H1 (cell line): ENCODE measurements at regions not wholly inside any gene's neighbourhood (a gene's known extent, or its start where the extent isn't known, plus 50 kb on each side); places are given as distances from the start of the nearest gene placed in this dataset.

Experiments
- CTCF ChIA-PET: fragments of 300-600 bp; sonication (Branson Sonifier 250); formaldehyde crosslinking; loops from one replicate; lab custom pipeline; 2021; ENCODE audit not compliant: partially characterized antibody; lab: Charles Lee
- POLR2A ChIA-PET: fragments of 300-600 bp; sonication (Branson Sonifier 250); formaldehyde crosslinking; loops from one replicate; lab custom pipeline; 2021; ENCODE audit warnings: inconsistent platforms; ENCODE audit not compliant: partially characterized antibody; lab: Charles Lee
- DNase-seq, 2 experiments: peaks; one replicate each; pipeline versions ENCODE4 v3.0.0 to v3.0.0-alpha.2; 2010 to 2022; ENCODE audit warnings: low spot score in 2 of 2, low read depth in 1 of 2, mixed read lengths in 1 of 2
- FAIRE-seq: peaks from 2 replicates; lab custom pipeline; 2011; peaks lifted over from hg19 to GRCh38; lab: Jason Lieb, UNC
- H2AFZ ChIP-seq: 2 replicates; pipeline ENCODE4 v1.8.1; 2012; ENCODE audit warnings: low read length, inconsistent platforms
- H2AK5ac ChIP-seq: 2 replicates; pipeline ENCODE4 v1.6.1; 2013; ENCODE audit warnings: low read depth, low read length
- H2BK120ac ChIP-seq: replicated peaks from 2 replicates; pipeline ENCODE3; 2013; ENCODE audit warnings: low read depth, low read length, inconsistent platforms
- H2BK12ac ChIP-seq: 2 replicates; pipeline ENCODE4 v1.6.1; 2013; ENCODE audit warnings: low read depth, low read length
- H2BK15ac ChIP-seq: 2 replicates; pipeline ENCODE4 v1.6.1; 2013; ENCODE audit warnings: low read length
- H2BK20ac ChIP-seq: 2 replicates; pipeline ENCODE4 v1.6.1; 2013; ENCODE audit warnings: low read length
- H2BK5ac ChIP-seq: 2 replicates; pipeline ENCODE4 v1.6.1; 2013; ENCODE audit warnings: low read depth, low read length
- H3K14ac ChIP-seq: 2 replicates; pipeline ENCODE4 v1.6.1; 2013; ENCODE audit warnings: inconsistent platforms; ENCODE audit not compliant: insufficient read length
- H3K18ac ChIP-seq: 2 replicates; pipeline ENCODE4 v1.6.1; 2013; ENCODE audit warnings: low read length; ENCODE audit errors: extremely low read depth
- H3K23ac ChIP-seq: 2 replicates; pipeline ENCODE4 v1.6.1; 2013; ENCODE audit warnings: inconsistent platforms; ENCODE audit not compliant: insufficient read length
- H3K23me2 ChIP-seq: 2 replicates; pipeline ENCODE4 v1.6.1; 2013; ENCODE audit warnings: low read depth, low read length
- H3K27ac ChIP-seq: 2 replicates; pipeline ENCODE4 v1.6.1; 2011; ENCODE audit warnings: low read depth, low read length, inconsistent platforms
- H3K27me3 ChIP-seq, 4 experiments: replicated peaks in 1 of 4; 1 replicate in 1 of 4; 2 replicates in 3 of 4; pipeline versions ENCODE4 v1.6.1 to v1.8.1; 2011 to 2013; ENCODE audit warnings: low read length in 3 of 4, mild to moderate bottlenecking in 3 of 4, inconsistent platforms in 2 of 4, mixed read lengths in 2 of 4, moderate library complexity in 1 of 4; ENCODE audit not compliant: control insufficient read depth in 3 of 4, insufficient read depth in 3 of 4; ENCODE audit errors: extremely low read depth in 1 of 4
- H3K36me3 ChIP-seq, 4 experiments: 2 replicates each; pipeline versions ENCODE4 v1.6.1 to v1.8.1; 2011 to 2013; ENCODE audit warnings: mild to moderate bottlenecking in 4 of 4, low read length in 3 of 4, moderate library complexity in 2 of 4, control low read depth in 1 of 4, inconsistent platforms in 1 of 4; ENCODE audit not compliant: insufficient read depth in 4 of 4, control insufficient read depth in 2 of 4
- H3K4ac ChIP-seq: replicated peaks from 2 replicates; pipeline ENCODE3; 2013; ENCODE audit warnings: low read length, low read depth, mixed read lengths, inconsistent platforms; ENCODE audit not compliant: insufficient read length
- H3K4me1 ChIP-seq, 4 experiments: replicated peaks in 1 of 4; 1 replicate in 1 of 4; 2 replicates in 3 of 4; pipeline versions ENCODE4 v1.6.1 to v1.8.1; 2011 to 2013; ENCODE audit warnings: low read length in 3 of 4, inconsistent platforms in 2 of 4, mixed read lengths in 1 of 4; ENCODE audit not compliant: insufficient read depth in 4 of 4, control insufficient read depth in 3 of 4
- H3K4me2 ChIP-seq, 2 experiments: 2 replicates each; pipeline versions ENCODE4 v1.6.1 to v1.8.1; 2011 to 2013; ENCODE audit warnings: low read depth in 2 of 2, low read length in 2 of 2, control low read depth in 1 of 2, inconsistent platforms in 1 of 2, mild to moderate bottlenecking in 1 of 2; ENCODE audit not compliant: insufficient read depth in 1 of 2
- H3K4me3 ChIP-seq, 4 experiments: fragments of 200-600, 300-600 bp in 1 of 4; sonication (generic), shearing (Covaris generic), sonication (Bioruptor Twin) in 1 of 4; 2 replicates each; pipeline versions ENCODE4 v1.5.1 to v1.8.1; 2011 to 2016; ENCODE audit warnings: low read length in 4 of 4, low read depth in 3 of 4, control low read depth in 2 of 4, inconsistent platforms in 2 of 4, mild to moderate bottlenecking in 2 of 4, mixed read lengths in 1 of 4, moderate library complexity in 1 of 4; ENCODE audit not compliant: insufficient read depth in 2 of 4; ENCODE audit errors: extremely low read depth in 1 of 4
- H3K56ac ChIP-seq: replicated peaks from 2 replicates; pipeline ENCODE3; 2013; ENCODE audit warnings: low read depth, mild to moderate bottlenecking, mixed read lengths, low read length, inconsistent platforms; ENCODE audit not compliant: insufficient read length
- H3K79me1 ChIP-seq: 2 replicates; pipeline ENCODE4 v1.6.1; 2013; ENCODE audit warnings: low read depth, low read length, control low read depth
- H3K79me2 ChIP-seq, 2 experiments: 2 replicates each; pipeline versions ENCODE4 v1.6.1 to v1.8.1; 2012 to 2013; ENCODE audit warnings: low read length in 2 of 2, mild to moderate bottlenecking in 2 of 2, inconsistent platforms in 1 of 2; ENCODE audit not compliant: insufficient read depth in 2 of 2, control insufficient read depth in 1 of 2
- H3K9ac ChIP-seq, 4 experiments: replicated peaks in 1 of 4; 1 replicate in 1 of 4; 2 replicates in 3 of 4; pipeline versions ENCODE4 v1.6.1 to v1.8.1; 2011 to 2013; ENCODE audit warnings: low read depth in 3 of 4, low read length in 3 of 4, control low read depth in 2 of 4, mild to moderate bottlenecking in 2 of 4, moderate library complexity in 2 of 4, inconsistent platforms in 1 of 4; ENCODE audit errors: extremely low read depth in 1 of 4
- H3K9me3 ChIP-seq, 2 experiments: 2 replicates each; pipeline versions ENCODE4 v1.6.1 to v1.8.1; 2012 to 2013; ENCODE audit warnings: mild to moderate bottlenecking in 2 of 2, moderate library complexity in 2 of 2, control low read depth in 1 of 2, inconsistent platforms in 1 of 2, low read depth in 1 of 2, low read length in 1 of 2, mixed read lengths in 1 of 2; ENCODE audit not compliant: insufficient read depth in 2 of 2
- H4K20me1 ChIP-seq, 2 experiments: replicated peaks in 1 of 2; 2 replicates each; pipeline versions ENCODE3 to v1.8.1; 2011 to 2013; ENCODE audit warnings: inconsistent platforms in 2 of 2, low read length in 2 of 2, mild to moderate bottlenecking in 1 of 2; ENCODE audit not compliant: insufficient read depth in 2 of 2, control insufficient read depth in 1 of 2
- H4K5ac ChIP-seq: 2 replicates; pipeline ENCODE4 v1.6.1; 2013; ENCODE audit warnings: low read length, low read depth, mixed read lengths, inconsistent platforms; ENCODE audit not compliant: insufficient read length
- H4K8ac ChIP-seq: 2 replicates; pipeline ENCODE4 v1.8.0; 2013; ENCODE audit warnings: mild to moderate bottlenecking, moderate library complexity, low read length, inconsistent platforms; ENCODE audit not compliant: insufficient read depth; ENCODE audit errors: extremely low read depth
- H4K91ac ChIP-seq: replicated peaks from 2 replicates; pipeline ENCODE3; 2013; ENCODE audit warnings: low read length, mixed read lengths, inconsistent platforms; ENCODE audit not compliant: insufficient read length
- ASH2L ChIP-seq: fragments of 200-600, 300-600 bp; sonication (generic); IDR thresholded peaks from one replicate; pipeline ENCODE4 v1.7.1; 2017; ENCODE audit warnings: low read length
- ATF3 ChIP-seq: IDR thresholded peaks from 2 replicates; pipeline ENCODE4 v1.6.1; 2011; ENCODE audit warnings: low read depth, mild to moderate bottlenecking, low read length; ENCODE audit not compliant: insufficient read depth
- CREB1 ChIP-seq: IDR thresholded peaks from 2 replicates; pipeline ENCODE4 v1.6.1; 2012; ENCODE audit warnings: inconsistent platforms
- NANOG ChIP-seq: IDR thresholded peaks from 2 replicates; pipeline ENCODE4 v1.6.1; 2011; ENCODE audit warnings: low read length, low read depth, mild to moderate bottlenecking, inconsistent platforms; ENCODE audit not compliant: insufficient read depth, poor library complexity, severe bottlenecking
- NRF1 ChIP-seq: IDR thresholded peaks from 2 replicates; pipeline ENCODE4 v1.6.1; 2011; ENCODE audit warnings: mild to moderate bottlenecking, low read depth, low read length, improper control_type of control experiment
- PHF8 ChIP-seq: fragments of 200-600 bp; sonication (generic); conservative IDR thresholded peaks from 2 replicates; pipeline ENCODE4 v1.7.1; 2012; ENCODE audit warnings: low read depth, mild to moderate bottlenecking, inconsistent platforms, low read length, moderate library complexity
- POLR2A ChIP-seq, 2 experiments: IDR thresholded peaks; 1 replicate in 1 of 2; 2 replicates in 1 of 2; pipeline ENCODE4 v1.6.1; 2011; ENCODE audit warnings: low read depth in 2 of 2, low read length in 2 of 2, mild to moderate bottlenecking in 2 of 2; ENCODE audit errors: control extremely low read depth in 1 of 2
- RAD21 ChIP-seq, 2 experiments: IDR thresholded peaks in 1 of 2; conservative IDR thresholded peaks in 1 of 2; 2 replicates each; pipeline ENCODE4 v1.6.1; 2011; ENCODE audit warnings: low read depth in 2 of 2, low read length in 2 of 2, improper control_type of control experiment in 1 of 2, inconsistent platforms in 1 of 2, mild to moderate bottlenecking in 1 of 2, moderate library complexity in 1 of 2
- SIX5 ChIP-seq: IDR thresholded peaks from 2 replicates; pipeline ENCODE4 v1.6.1; 2011; ENCODE audit warnings: mild to moderate bottlenecking, low read depth, low read length
- USF2 ChIP-seq: IDR thresholded peaks from 2 replicates; pipeline ENCODE4 v1.6.1; 2011; ENCODE audit warnings: low read length, improper control_type of control experiment
- YY1 ChIP-seq: IDR thresholded peaks from 2 replicates; pipeline ENCODE4 v1.6.1; 2011; ENCODE audit warnings: low read depth, mild to moderate bottlenecking, low read length
- WGBS, 2 experiments: shearing (Covaris generic) in 1 of 2; methylation state at CpG; one replicate each; pipeline versions ENCODE4 v1.1.6 to v1.1.7; 2013 to 2015; ENCODE audit warnings: low lambda C conversion rate in 2 of 2, mixed read lengths in 2 of 2, inconsistent platforms in 1 of 2, low coverage in 1 of 2, missing lambda C conversion rate in 1 of 2; ENCODE audit not compliant: insufficient replicate concordance in 2 of 2, insufficient coverage in 1 of 2, insufficient read length in 1 of 2; ENCODE audit errors: extremely low coverage in 1 of 2, missing lambda C conversion rate in 1 of 2; 5-methylcytosine and 5-hydroxymethylcytosine counted together

GRCh38 chr1:194118086-194118485 is 931.7 kb upstream of the B3GALT2 start:
- peak overlapping the region; percentile 83 for H2BK120ac ChIP-seq
- no peak overlapping the region for H3K14ac ChIP-seq
- no peak overlapping the region for H3K9ac ChIP-seq
- no peak overlapping the region for H2BK15ac ChIP-seq
- no peak overlapping the region for H3K4ac ChIP-seq
- no peaks in the 10 kb centered on the region for H3K23me2 ChIP-seq
- no peaks in the 10 kb centered on the region for H3K36me3 ChIP-seq
- H2AFZ ChIP-seq: peak overlapping the region; percentile 32
- WGBS, 2 experiments: 94% methylated on average over 20 of the region's 22 CpGs; no CpG with 5 or more reads in 1 of the 2 experiments
- H3K79me1 ChIP-seq: no peaks in the 10 kb centered on the region
- H3K4me2 ChIP-seq: no peak overlapping the region
- H4K91ac ChIP-seq: no peak overlapping the region
- no peak overlapping the region for H3K18ac ChIP-seq
- H4K5ac ChIP-seq: no peak overlapping the region
- no peak overlapping the region for H3K56ac ChIP-seq
- H3K79me2 ChIP-seq: no peaks in the 10 kb centered on the region
- no peak overlapping the region for H3K27ac ChIP-seq
- H3K23ac ChIP-seq: no peak overlapping the region
- 0 out of 2 replicates have a peak overlapping the region, but pooled peaks have one; percentile 52 for H2BK5ac ChIP-seq
- 0 out of 7 replicates have a peak, but pooled peaks cover 0 to 2% (median 0%) of the 10 kb centered on the region in 4 experiments for H3K4me1 ChIP-seq
- ChIA-PET CTCF (interaction anchor here (0.7 to 3.5 kb wide), 14 partner anchors 10 to 594 kb away, joined by 3 to 14 read pairs (median 4); no protein-coding TSS in a partner anchor), POLR2A (no interaction called here)
- DNase-seq (no peak), FAIRE-seq (no peak)
- 0 out of 2 replicates have a peak overlapping the region, but pooled peaks have one; percentile 35 for H4K8ac ChIP-seq
- no peak overlapping the region for H2BK12ac ChIP-seq
- H3K9me3 ChIP-seq: no peaks in the 10 kb centered on the region
- no peaks in the 10 kb centered on the region for H4K20me1 ChIP-seq
- H3K27me3 ChIP-seq: no peaks in the 10 kb centered on the region
- H2BK20ac ChIP-seq: no peak overlapping the region
- no peak overlapping the region for H3K4me3 ChIP-seq
- H2AK5ac ChIP-seq: no peak overlapping the region
- TF ChIP-seq ASH2L: no peak
- TF ChIP-seq NRF1: no peak
- TF ChIP-seq USF2: no peak
- TF ChIP-seq POLR2A (IDR thresholded peaks at IDR 0.05; ENCODE audit: control extremely low read depth in 1 of 2, low read depth in 2 of 2, low read length in 2 of 2): no peak
- no peak for TF ChIP-seq YY1
- TF ChIP-seq NANOG: no peak
- no peak for TF ChIP-seq ATF3
- no peak for TF ChIP-seq SIX5
- TF ChIP-seq PHF8: no peak
- TF ChIP-seq RAD21 (IDR thresholded peaks at IDR 0.05 in 1 of 2, conservative IDR thresholded peaks at IDR 0.05 in 1 of 2; ENCODE audit: low read depth in 2 of 2, low read length in 2 of 2): no peak
- no peak for TF ChIP-seq CREB1
